GM13977 (cell line): ENCODE measurements at regions not wholly inside any gene's neighbourhood (a gene's known extent, or its start where the extent isn't known, plus 50 kb on each side); places are given as distances from the start of the nearest gene placed in this dataset.
"Not testable (repeated sequence)": the region's sequence is repeated elsewhere in the genome, so short reads cannot be mapped to it uniquely, and the experiment has no call there.

Experiments
- DNase-seq: peaks from one replicate; pipeline ENCODE4 v3.0.0; 2012; ENCODE audit warnings: low spot score
- CTCF ChIP-seq: IDR thresholded peaks from 2 replicates; pipeline ENCODE4 v1.5.1; 2012; ENCODE audit warnings: mild to moderate bottlenecking, control low read depth; ENCODE audit not compliant: insufficient read depth; ENCODE audit errors: extremely low read depth, missing control alignments
- in situ Hi-C: fragments of 300-500 bp; cut with MboI; formaldehyde crosslinking; loops from one replicate; pipeline ENCODE4 v1.12.0; 2022; ENCODE audit warnings: low sequenced_read_pairs, low pct_unique_long_range_greater_than_20kb, mixed read lengths, inconsistent platforms; ENCODE audit not compliant: unreplicated experiment

- no peak for DNase-seq
- TF ChIP-seq CTCF = no peak
- in situ Hi-C loops = no loop called here
Observed at GRCh38 chr14:104267895-104268294, 129.5 kb downstream of the KIF26A start.

DNA sequence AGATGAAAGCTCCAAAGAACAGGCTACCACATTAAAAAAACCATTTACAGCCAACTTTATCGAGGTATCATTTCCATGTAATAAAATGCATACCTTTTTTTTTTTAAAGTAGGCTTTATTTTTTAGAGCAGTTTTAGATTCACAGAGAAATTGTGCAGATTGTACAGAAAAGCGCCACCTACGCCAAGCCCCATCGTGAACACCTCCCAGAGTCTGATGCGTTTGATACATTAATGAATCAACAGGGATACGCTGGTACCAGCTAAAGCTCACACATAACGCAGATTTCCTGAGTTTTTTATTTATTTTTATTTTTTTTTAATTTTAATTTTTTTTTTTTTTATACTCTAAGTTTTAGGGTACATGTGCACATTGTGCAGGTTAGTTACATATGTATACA is 129.9 kb downstream of the KIF26A start:
- DNase-seq = no peak
- in situ Hi-C loops = no loop called here
- no peak for TF ChIP-seq CTCF

- DNase-seq = no peak
- TF ChIP-seq CTCF = no peak
- in situ Hi-C loops = no loop called here
Observed at GRCh38 chr14:104268725-104269436, 130.5 kb downstream of the KIF26A start.

GRCh38 chr14:104269511-104270241 is 131.3 kb downstream of the KIF26A start:
- in situ Hi-C loops, DNase-seq: not testable (repeated sequence)

- no peak for DNase-seq
- TF ChIP-seq CTCF = no peak
- in situ Hi-C loops = no loop called here
Observed at GRCh38 chr14:104271391-104271790, 133.0 kb downstream of the KIF26A start.

GRCh38 chr14:104274806-104275205 is 136.4 kb downstream of the KIF26A start:
- in situ Hi-C loops = no loop called here

More at GRCh38 chr14:104274806-104275205, 136.4 kb downstream of the KIF26A start:
- DNase-seq = no peak
- TF ChIP-seq CTCF = no peak
